HG03457 (cell line): ENCODE measurements at regions not wholly inside any gene's neighbourhood (a gene's known extent, or its start where the extent isn't known, plus 50 kb on each side); places are given as distances from the start of the nearest gene placed in this dataset.

Source experiments
- ATAC-seq: cut with Tn5 transposase; IDR thresholded peaks from one replicate; pipeline ENCODE4 v1.9.1; 2021; ENCODE audit warnings: moderate number of reproducible peaks; ENCODE audit not compliant: unreplicated experiment

DNA sequence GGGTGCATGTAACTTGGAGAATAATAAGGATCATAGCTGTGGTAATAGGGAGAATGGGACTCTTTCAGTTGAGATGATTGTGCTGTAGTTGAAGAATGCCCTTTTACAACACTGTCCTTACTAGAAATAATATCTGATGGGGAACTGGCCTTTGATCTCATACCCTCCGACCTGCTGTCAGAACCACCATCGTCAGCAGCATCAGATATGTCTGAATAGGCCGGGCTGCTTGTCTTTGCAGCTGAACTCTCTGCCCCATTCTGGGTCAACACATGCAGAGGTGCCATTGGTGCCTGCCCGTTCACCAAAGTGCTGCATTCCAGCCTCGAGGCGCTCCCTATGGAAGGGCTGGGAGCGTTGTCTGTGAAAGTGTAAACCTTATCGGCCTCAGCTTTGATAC, 99.1 kb downstream of the ZNF608 start:
- no peak for ATAC-seq

DNA sequence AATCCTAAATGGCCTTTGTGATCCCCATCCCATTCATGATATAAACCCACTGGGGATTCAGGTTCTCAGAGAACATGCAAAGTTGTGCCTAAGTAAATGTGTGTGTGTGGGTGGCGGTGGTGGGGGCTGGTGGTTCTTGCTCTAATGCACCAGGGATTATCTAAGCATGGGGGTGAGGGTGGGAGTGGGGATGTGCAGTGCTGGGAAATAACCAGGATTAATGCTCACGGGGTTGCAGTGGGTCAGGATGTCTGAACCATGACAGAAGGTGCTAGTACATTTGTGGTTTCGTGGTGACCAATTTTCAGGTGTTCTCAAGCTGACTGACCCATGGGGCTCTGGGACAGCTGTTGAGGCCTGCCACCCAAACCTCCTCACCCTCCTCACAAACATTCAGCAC, 101.0 kb downstream of the ZNF608 start:
- ATAC-seq, result no peak

GRCh38 chr5:124644582-124644981, 101.9 kb downstream of the ZNF608 start:
- no peak for ATAC-seq

GRCh38 chr5:124644138-124644537, 102.3 kb downstream of the ZNF608 start:
- no peak for ATAC-seq

- ATAC-seq, result no peak
Measured at GRCh38 chr5:124643336-124643735, 103.1 kb downstream of the ZNF608 start.

DNA sequence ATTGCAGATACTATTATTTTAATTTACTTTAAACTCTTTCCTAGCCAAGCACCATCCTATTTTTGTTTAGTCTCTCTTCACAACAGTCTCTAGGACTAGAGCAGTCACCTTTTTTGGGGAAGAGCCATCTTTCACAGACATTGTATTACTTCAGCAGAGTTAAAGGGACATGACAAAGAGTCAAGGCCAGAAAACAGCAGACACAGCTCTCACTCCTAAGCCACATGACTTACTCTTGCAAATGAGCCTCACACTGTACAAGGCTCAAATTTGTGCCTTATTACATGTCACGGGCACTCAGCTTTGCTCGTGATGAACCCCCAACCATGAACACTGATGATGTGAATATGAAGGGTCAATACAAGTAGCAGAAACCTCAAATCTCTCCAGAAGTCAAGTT, 104.3 kb downstream of the ZNF608 start:
- ATAC-seq, result no peak

- ATAC-seq, result no peak
Measured at GRCh38 chr5:124641154-124641792, 105.2 kb downstream of the ZNF608 start.

- no peak for ATAC-seq
Measured at GRCh38 chr5:124639095-124639665, 107.3 kb downstream of the ZNF608 start.

GRCh38 chr5:124637011-124637410, 109.4 kb downstream of the ZNF608 start:
- ATAC-seq, result no peak

GRCh38 chr5:124634741-124635323, 111.6 kb downstream of the ZNF608 start:
- ATAC-seq, result no peak

- ATAC-seq, result no peak
Measured at GRCh38 chr5:124634228-124634739, 112.2 kb downstream of the ZNF608 start.

GRCh38 chr5:124633209-124633608, 113.2 kb downstream of the ZNF608 start:
- no peak for ATAC-seq

GRCh38 chr5:124631874-124632550, 114.4 kb downstream of the ZNF608 start:
- ATAC-seq, result no peak

DNA sequence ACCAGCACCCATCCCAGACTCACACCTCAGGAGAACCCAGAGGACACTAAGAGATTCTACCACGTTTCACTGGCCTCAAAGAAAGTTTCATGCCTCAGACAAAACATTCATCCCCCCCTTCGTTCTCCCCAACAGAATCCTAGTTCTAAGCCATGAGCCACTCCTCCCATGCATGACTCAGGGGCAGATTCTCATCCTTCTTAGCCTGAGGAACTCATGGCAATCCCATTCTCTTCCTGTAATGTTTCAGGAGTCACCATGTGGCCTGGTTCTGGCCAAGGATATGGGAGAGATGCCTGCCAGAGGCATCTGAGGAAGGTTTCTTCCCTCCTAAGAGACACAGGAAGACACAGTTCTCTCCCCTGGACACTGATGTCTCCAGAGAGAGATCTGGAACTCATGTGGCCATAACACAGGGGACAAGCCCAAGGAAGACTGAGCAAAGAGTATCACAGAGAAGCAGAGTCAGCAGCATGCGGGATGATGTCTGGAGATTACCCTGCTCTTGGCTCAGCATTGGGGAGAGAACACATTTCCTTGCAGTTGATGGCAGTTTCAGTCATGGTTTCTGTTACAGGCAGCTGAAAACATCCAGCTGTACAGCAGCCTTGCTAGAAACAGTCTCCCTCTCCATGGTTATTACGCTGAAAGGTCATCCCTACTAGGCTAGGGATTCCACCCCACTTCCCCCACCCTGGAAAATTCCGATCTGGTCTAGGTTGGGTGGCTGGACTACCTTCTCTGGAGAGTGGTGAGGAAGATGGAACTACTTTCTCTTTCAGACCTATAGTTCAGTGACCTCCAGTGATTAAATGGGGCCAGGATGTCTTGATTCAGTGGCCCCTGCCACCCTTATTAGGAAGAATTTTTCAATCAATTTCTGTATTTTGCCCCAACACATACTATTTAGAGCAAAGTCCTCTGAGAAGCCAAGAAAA, 115.4 kb downstream of the ZNF608 start:
- peak; percentile 45 for ATAC-seq

- ATAC-seq, result no peak
Measured at GRCh38 chr5:124628721-124629596, 117.5 kb downstream of the ZNF608 start.

DNA sequence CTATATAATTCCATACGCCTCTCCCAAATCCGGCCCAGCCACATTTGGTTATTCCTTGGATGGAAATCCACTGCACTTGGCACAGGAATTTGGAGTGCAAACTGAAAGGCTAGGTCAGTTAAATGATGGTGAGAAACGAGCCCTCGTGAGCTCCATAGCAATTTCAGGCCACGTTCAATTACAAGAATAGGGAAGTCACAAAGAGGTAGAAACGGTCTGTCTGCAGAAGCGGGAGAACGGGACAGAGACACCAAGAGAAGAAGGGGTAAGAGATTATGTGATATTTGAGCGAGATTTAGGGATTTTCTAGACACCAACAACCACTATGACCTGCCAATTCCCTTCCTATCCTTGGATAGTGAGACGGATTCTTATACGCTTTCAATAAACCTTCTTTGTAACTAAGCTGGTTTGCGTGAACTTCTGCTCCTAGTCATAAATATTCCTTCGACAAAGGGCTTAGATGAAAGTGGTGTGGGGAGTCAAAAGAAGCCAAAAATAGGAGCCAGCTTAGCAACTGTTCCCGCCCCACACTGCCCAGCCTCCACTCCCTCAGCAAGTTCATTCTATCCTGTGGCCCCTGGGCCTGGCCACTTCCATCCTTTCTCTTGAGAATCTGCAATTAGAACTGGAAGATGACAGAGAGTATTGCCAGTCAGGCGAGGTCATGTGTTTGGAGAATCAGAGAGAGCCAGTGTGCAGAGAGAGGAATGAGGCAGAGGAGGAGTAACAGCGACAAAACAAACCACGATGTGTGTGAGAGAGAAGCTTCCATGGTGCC, 118.4 kb downstream of the ZNF608 start:
- no peak for ATAC-seq

GRCh38 chr5:124626053-124626452, 120.4 kb downstream of the ZNF608 start:
- no peak for ATAC-seq

- no peak for ATAC-seq
Measured at GRCh38 chr5:124623265-124623664, 123.2 kb downstream of the ZNF608 start.

DNA sequence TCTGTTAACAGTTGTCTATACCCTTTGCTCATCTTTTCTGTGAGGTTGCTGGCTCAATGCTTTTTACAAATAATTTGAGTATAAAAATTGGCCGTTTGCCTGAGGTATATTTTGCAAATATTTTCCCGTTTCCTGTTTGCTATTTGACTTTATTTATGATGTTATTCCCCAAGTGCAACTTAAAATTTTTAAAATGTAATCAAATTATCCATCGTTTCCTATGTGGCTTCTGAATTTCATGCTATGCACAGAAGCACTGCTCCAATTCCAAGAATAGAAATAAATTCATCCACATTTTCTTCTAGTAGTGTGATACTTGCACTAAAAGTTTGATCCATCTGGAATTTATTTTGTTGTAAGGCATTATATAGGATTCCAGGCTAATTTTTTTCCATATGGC, 123.6 kb downstream of the ZNF608 start:
- ATAC-seq, result no peak
